ENCODE measurements at regions not wholly inside any gene's neighbourhood (a gene's known extent, or its start where the extent isn't known, plus 50 kb on each side); places are given as distances from the start of the nearest gene placed in this dataset.

DNA sequence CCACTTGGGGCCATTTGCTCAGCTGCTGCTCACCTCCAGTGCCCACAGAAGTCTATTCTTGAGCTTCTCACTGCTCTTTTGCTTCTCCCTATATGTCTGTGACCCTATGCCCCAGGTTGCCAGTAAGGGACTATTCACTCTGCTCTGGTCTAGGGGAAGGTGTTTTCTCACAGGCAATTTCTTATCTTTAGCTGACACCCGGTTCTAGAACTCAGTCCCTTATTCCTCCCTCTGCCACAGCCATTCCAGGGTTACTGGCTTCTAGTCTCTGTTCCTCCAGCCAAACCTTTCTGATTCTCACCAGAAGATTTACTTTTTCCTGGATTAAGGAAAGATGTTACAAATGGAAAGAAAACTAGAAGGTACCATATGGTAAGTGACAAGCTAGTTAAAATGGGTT lies 574.0 kb downstream of the NTRK3 start:
- no peak overlapping the region for H3K4me3 ChIP-seq (ENCODE audit: low read depth, low read length)
- in situ Hi-C loops (cut with HindIII; ENCODE audit: low sequenced_read_pairs), result no loop called here
- DNase-seq (ENCODE audit: low read depth, low spot score), result no peak
- TF ChIP-seq, protein P1, sequence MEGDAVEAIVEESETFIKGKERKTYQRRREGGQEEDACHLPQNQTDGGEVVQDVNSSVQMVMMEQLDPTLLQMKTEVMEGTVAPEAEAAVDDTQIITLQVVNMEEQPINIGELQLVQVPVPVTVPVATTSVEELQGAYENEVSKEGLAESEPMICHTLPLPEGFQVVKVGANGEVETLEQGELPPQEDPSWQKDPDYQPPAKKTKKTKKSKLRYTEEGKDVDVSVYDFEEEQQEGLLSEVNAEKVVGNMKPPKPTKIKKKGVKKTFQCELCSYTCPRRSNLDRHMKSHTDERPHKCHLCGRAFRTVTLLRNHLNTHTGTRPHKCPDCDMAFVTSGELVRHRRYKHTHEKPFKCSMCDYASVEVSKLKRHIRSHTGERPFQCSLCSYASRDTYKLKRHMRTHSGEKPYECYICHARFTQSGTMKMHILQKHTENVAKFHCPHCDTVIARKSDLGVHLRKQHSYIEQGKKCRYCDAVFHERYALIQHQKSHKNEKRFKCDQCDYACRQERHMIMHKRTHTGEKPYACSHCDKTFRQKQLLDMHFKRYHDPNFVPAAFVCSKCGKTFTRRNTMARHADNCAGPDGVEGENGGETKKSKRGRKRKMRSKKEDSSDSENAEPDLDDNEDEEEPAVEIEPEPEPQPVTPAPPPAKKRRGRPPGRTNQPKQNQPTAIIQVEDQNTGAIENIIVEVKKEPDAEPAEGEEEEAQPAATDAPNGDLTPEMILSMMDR (IDR thresholded peaks at IDR 0.05; ENCODE audit: low read depth, low read length), result no peak

DNA sequence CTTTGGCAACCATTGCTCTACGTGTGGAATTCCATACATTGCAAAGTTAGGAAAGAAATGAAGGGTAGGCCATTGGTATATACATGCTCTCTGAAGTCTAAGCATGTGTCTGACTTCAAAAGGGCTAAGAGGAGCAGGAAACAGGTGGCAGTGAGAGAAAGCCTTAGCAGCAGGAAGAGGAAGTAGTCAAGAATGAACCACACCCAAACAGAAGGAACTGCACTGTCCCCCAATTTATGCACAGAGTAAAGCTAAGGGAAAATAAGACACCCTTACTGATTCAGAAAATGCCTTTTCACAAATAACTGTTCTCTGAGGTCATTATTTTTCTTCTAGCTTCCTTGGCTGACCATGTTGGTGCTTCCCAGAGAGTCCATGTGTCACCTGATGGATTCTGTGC lies 575.4 kb downstream of the NTRK3 start:
- no peak overlapping the region for H3K4me3 ChIP-seq (ENCODE audit: low read depth, low read length)
- TF ChIP-seq, protein P1 (IDR thresholded peaks at IDR 0.05; ENCODE audit: low read depth, low read length), result no peak
- DNase-seq (ENCODE audit: low read depth, low spot score), result no peak
- in situ Hi-C loops (cut with HindIII; ENCODE audit: low sequenced_read_pairs), result no loop called here

GRCh38 chr15:87680208-87680607 lies 576.3 kb downstream of the NTRK3 start:
- in situ Hi-C loops (cut with HindIII; ENCODE audit: low sequenced_read_pairs), result no loop called here
- no peak overlapping the region for H3K4me3 ChIP-seq (ENCODE audit: low read depth, low read length)
- DNase-seq (ENCODE audit: low read depth, low spot score), result no peak
- TF ChIP-seq, protein P1 (IDR thresholded peaks at IDR 0.05; ENCODE audit: low read depth, low read length), result no peak

- H3K4me3 ChIP-seq (ENCODE audit: low read depth, low read length), result no peak overlapping the region
- in situ Hi-C loops (cut with HindIII; ENCODE audit: low sequenced_read_pairs), result no loop called here
- TF ChIP-seq, protein P1 (IDR thresholded peaks at IDR 0.05; ENCODE audit: low read depth, low read length), result no peak
- DNase-seq (ENCODE audit: low read depth, low spot score), result no peak
Observed at GRCh38 chr15:87675271-87675670, 581.3 kb downstream of the NTRK3 start.

GRCh38 chr15:87672309-87673288 lies 583.9 kb downstream of the NTRK3 start:
- TF ChIP-seq, protein P1 (IDR thresholded peaks at IDR 0.05; ENCODE audit: low read depth, low read length), result peak; percentile 83
- in situ Hi-C loops (cut with HindIII; ENCODE audit: low sequenced_read_pairs), result no loop called here
- no peak overlapping the region for H3K4me3 ChIP-seq (ENCODE audit: low read depth, low read length)
- peak; percentile 35 for DNase-seq (ENCODE audit: low read depth, low spot score)

GRCh38 chr15:87671289-87671688 lies 585.2 kb downstream of the NTRK3 start:
- TF ChIP-seq, protein P1 (IDR thresholded peaks at IDR 0.05; ENCODE audit: low read depth, low read length), result no peak
- no peak overlapping the region for H3K4me3 ChIP-seq (ENCODE audit: low read depth, low read length)
- in situ Hi-C loops (cut with HindIII; ENCODE audit: low sequenced_read_pairs), result no loop called here
- DNase-seq (ENCODE audit: low read depth, low spot score), result no peak

Measured in astrocyte of the spinal cord (primary cell).